ENCODE measurements at regions not wholly inside any gene's neighbourhood (a gene's known extent, or its start where the extent isn't known, plus 50 kb on each side); places are given as distances from the start of the nearest gene placed in this dataset.

DNA sequence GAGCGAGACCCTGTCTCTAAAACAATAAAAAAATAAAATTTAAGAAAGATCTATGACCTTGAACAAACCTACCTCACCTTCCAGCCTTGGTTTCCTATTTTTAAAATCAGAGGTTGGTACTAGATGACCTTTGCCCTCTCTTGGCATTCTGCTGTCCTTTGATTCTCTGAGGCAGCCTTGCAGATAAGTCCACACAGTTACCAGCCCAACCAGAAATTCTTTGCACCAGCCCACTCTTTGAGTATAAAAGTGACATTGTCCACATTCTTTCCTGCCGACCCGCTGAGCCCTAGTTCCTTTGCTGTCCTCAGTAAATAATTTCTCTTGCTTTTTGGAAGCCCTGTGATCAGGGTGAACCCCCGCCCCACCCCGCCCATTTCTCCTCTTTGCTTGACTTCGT is 150.4 kb downstream of the PHETA1 start:
- Histone ChIP-seq H3K4me2 (ENCODE audit: low read length) (no peak overlapping the region), H4K20me1 (ENCODE audit: insufficient read depth, low read length) (no peaks in the 10 kb centered on the region), H3K79me2 (ENCODE audit: low read length) (no peaks in the 10 kb centered on the region), H3K4me1 (ENCODE audit: low read length) (no peaks in the 10 kb centered on the region), H3K27me3 (ENCODE audit: low read depth, low read length) (peaks cover 20% of the 10 kb centered on the region), H3K27ac (ENCODE audit: low read length) (no peak overlapping the region), H3K36me3 (replicated peaks; ENCODE audit: low read depth, low read length) (no peaks in the 10 kb centered on the region), H3K9ac (ENCODE audit: low read length) (no peak overlapping the region), H3K4me3 (ENCODE audit: low read length) (no peak overlapping the region), H3K9me3 (ENCODE audit: insufficient read depth, low read length) (no peaks in the 10 kb centered on the region), H2AFZ (ENCODE audit: low read depth, low read length) (no peak overlapping the region)
- TF ChIP-seq EZH2phosphoT487 (IDR thresholded peaks at IDR 0.05; ENCODE audit: low read depth), result no peak
- TF ChIP-seq, protein P1, sequence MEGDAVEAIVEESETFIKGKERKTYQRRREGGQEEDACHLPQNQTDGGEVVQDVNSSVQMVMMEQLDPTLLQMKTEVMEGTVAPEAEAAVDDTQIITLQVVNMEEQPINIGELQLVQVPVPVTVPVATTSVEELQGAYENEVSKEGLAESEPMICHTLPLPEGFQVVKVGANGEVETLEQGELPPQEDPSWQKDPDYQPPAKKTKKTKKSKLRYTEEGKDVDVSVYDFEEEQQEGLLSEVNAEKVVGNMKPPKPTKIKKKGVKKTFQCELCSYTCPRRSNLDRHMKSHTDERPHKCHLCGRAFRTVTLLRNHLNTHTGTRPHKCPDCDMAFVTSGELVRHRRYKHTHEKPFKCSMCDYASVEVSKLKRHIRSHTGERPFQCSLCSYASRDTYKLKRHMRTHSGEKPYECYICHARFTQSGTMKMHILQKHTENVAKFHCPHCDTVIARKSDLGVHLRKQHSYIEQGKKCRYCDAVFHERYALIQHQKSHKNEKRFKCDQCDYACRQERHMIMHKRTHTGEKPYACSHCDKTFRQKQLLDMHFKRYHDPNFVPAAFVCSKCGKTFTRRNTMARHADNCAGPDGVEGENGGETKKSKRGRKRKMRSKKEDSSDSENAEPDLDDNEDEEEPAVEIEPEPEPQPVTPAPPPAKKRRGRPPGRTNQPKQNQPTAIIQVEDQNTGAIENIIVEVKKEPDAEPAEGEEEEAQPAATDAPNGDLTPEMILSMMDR (IDR thresholded peaks at IDR 0.05; ENCODE audit: low read depth, low read length), result no peak

- Histone ChIP-seq H3K9me3 (ENCODE audit: insufficient read depth, low read length) (no peaks in the 10 kb centered on the region), H2AFZ (ENCODE audit: low read depth, low read length) (no peak overlapping the region), H3K4me2 (ENCODE audit: low read length) (no peak overlapping the region), H3K36me3 (replicated peaks; ENCODE audit: low read depth, low read length) (no peaks in the 10 kb centered on the region), H3K4me1 (ENCODE audit: low read length) (no peaks in the 10 kb centered on the region), H4K20me1 (ENCODE audit: insufficient read depth, low read length) (no peaks in the 10 kb centered on the region), H3K9ac (ENCODE audit: low read length) (no peak overlapping the region), H3K4me3 (ENCODE audit: low read length) (no peak overlapping the region), H3K27me3 (ENCODE audit: low read depth, low read length) (peaks cover 25% of the 10 kb centered on the region), H3K27ac (ENCODE audit: low read length) (no peak overlapping the region), H3K79me2 (ENCODE audit: low read length) (no peaks in the 10 kb centered on the region)
- TF ChIP-seq, protein P1 (IDR thresholded peaks at IDR 0.05; ENCODE audit: low read depth, low read length), result no peak
- TF ChIP-seq EZH2phosphoT487 (IDR thresholded peaks at IDR 0.05; ENCODE audit: low read depth), result no peak
Measured at GRCh38 chr12:111216387-111217159, 152.3 kb downstream of the PHETA1 start.

- Histone ChIP-seq H3K4me1 (ENCODE audit: low read length) (no peaks in the 10 kb centered on the region), H3K36me3 (replicated peaks; ENCODE audit: low read depth, low read length) (no peaks in the 10 kb centered on the region), H3K4me2 (ENCODE audit: low read length) (no peak overlapping the region), H3K9me3 (ENCODE audit: insufficient read depth, low read length) (no peaks in the 10 kb centered on the region), H4K20me1 (ENCODE audit: insufficient read depth, low read length) (no peaks in the 10 kb centered on the region), H3K4me3 (ENCODE audit: low read length) (no peak overlapping the region), H3K27me3 (ENCODE audit: low read depth, low read length) (peaks cover 27% of the 10 kb centered on the region), H3K27ac (ENCODE audit: low read length) (no peak overlapping the region), H2AFZ (ENCODE audit: low read depth, low read length) (no peak overlapping the region), H3K9ac (ENCODE audit: low read length) (no peak overlapping the region), H3K79me2 (ENCODE audit: low read length) (no peaks in the 10 kb centered on the region)
- TF ChIP-seq, protein P1 (IDR thresholded peaks at IDR 0.05; ENCODE audit: low read depth, low read length), result no peak
- TF ChIP-seq EZH2phosphoT487 (IDR thresholded peaks at IDR 0.05; ENCODE audit: low read depth), result no peak
Measured at GRCh38 chr12:111215881-111216280, 153.0 kb downstream of the PHETA1 start.

DNA sequence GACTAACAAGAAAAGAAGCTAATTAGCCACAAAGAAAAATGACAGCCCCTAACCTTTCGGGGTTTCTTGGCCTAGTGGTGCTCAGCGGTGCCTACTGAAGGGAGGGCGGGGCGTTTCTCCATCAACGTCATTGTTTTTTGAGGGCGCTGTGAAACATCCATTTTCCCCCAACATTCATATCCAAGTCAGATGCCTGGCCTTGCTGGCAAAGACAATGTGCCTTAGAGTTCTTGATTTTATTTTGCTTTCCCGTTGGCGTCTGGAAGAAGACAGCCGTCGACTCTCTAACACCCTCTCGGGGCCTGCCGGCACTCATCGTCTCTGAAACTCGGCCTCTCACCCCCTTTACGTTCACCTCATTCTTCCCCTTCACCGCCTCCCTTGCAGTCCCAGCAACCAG is 154.5 kb downstream of the PHETA1 start:
- no peaks in the 10 kb centered on the region for H3K9me3 ChIP-seq (ENCODE audit: insufficient read depth, low read length)
- TF ChIP-seq EZH2phosphoT487 (IDR thresholded peaks at IDR 0.05; ENCODE audit: low read depth), result no peak
- TF ChIP-seq, protein P1 (IDR thresholded peaks at IDR 0.05; ENCODE audit: low read depth, low read length), result no peak
- H3K27me3 ChIP-seq (ENCODE audit: low read depth, low read length), result peaks cover 34% of the 10 kb centered on the region
- no peaks in the 10 kb centered on the region for H3K4me1 ChIP-seq (ENCODE audit: low read length)
- no peak overlapping the region for H2AFZ ChIP-seq (ENCODE audit: low read depth, low read length)
- no peaks in the 10 kb centered on the region for H3K79me2 ChIP-seq (ENCODE audit: low read length)
- no peaks in the 10 kb centered on the region for H3K36me3 ChIP-seq (replicated peaks; ENCODE audit: low read depth, low read length)
- no peak overlapping the region for H3K4me2 ChIP-seq (ENCODE audit: low read length)
- H3K27ac ChIP-seq (ENCODE audit: low read length), result no peak overlapping the region
- no peak overlapping the region for H3K4me3 ChIP-seq (ENCODE audit: low read length)
- no peaks in the 10 kb centered on the region for H4K20me1 ChIP-seq (ENCODE audit: insufficient read depth, low read length)
- no peak overlapping the region for H3K9ac ChIP-seq (ENCODE audit: low read length)

Data from OCI-LY3 (cell line).